NCI-H128 (cell line): ENCODE measurements at regions not wholly inside any gene's neighbourhood (a gene's known extent, or its start where the extent isn't known, plus 50 kb on each side); places are given as distances from the start of the nearest gene placed in this dataset.
"Not testable (repeated sequence)": the region's sequence is repeated elsewhere in the genome, so short reads cannot be mapped to it uniquely, and the experiment has no call there.

ENCODE experiments used
- DNase-seq: peaks from one replicate; lab custom pipeline; 2025; ENCODE audit not compliant: unreplicated experiment; lab: John Stamatoyannopoulos, UW

DNA sequence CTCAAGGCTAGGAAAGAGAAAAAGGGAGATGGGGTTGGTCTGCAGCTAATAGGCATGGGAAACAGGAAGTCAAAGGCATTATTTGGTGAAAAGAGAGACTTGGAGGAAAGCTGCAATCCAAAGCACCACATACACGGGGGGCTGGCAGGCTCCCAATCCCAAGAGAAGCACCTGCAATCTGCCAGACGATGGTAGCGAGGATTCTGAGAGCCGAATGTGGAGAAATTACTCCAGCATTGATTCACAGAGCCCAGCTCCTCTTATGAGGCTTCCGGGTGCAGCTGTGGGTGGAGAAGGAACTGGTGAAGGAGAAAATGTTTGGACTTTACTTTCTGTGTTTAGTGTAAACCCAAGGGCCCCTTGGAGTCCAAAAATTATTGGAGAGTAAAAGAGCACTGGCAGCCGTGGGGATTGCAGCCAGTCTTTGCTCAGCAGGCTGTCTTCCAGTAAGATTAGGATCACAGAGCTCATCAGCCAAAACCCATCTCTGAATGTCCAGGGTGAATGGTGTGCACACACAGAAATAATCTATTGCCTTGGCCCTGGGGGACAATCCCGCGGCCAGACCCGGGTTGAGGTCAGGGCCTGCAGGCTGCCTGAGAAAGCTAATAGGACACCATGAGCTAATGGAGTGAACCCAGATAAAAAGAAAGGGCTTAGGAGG lies 197.6 kb downstream of the KIT start:
- DNase-seq = no peak

DNA sequence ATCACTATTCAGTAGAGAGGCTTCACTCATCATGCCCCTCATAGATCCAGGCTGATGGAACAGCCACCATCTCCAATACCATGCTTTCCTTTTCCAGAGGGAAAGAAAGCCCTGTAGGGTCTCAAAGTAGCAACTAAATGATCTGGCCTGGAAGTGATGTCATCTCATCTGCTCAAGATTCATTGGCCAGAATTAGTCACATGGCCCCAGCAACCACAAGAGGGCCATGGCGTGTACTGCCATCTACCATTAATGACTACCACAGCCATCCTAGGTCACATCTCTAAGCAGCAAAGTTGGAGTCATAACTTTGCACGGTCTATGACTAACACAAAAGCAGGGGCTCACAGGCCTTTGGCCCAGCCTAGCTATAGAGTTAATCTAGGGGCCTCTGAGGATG lies 194.8 kb downstream of the KIT start:
- DNase-seq = no peak

GRCh38 chr4:54852054-54852453 lies 194.3 kb downstream of the KIT start:
- DNase-seq = no peak

DNA sequence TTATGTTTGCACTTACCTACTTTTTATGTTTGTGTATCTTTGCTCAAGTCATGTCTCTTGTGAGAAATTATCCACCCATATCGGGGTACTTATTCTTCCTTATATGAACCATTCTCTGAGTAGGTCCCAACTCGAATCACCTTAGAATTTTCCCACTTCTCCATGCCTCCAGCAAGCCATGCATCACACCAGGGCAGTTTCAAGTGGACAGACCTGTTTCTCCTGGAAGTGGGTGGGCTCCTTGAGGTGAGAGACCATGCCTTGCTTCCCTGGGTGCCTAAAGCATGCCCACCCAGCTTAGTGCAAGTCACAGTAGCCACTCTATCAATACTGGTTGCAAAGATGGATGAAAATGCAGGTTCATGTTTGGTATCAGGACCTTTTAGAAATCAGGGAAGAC lies 187.2 kb downstream of the KIT start:
- no peak for DNase-seq

DNA sequence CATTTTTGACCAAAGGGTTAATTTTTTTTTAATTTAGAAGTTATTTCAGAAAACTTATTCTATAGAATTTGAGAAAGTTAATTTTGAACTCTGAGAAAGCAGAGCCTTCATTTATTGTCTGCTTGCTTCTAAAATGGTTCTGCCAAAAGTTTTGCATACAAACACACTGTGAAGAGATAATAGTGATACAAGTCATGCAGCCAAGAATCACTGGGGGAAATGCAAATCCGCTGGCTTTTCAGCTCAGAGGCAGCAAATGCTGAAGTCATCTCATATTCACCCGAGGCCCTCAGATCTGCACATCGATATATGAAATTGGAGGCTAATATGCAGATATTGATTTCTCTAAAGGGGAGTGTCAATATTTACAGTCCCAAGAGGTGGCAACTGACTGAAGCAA lies 186.2 kb downstream of the KIT start:
- no peak for DNase-seq

- no peak for DNase-seq
Observed at GRCh38 chr4:54843106-54843505, 185.3 kb downstream of the KIT start.

- no peak for DNase-seq
Observed at GRCh38 chr4:54842656-54843055, 184.9 kb downstream of the KIT start.

GRCh38 chr4:54842226-54842625 lies 184.5 kb downstream of the KIT start:
- no peak for DNase-seq

DNA sequence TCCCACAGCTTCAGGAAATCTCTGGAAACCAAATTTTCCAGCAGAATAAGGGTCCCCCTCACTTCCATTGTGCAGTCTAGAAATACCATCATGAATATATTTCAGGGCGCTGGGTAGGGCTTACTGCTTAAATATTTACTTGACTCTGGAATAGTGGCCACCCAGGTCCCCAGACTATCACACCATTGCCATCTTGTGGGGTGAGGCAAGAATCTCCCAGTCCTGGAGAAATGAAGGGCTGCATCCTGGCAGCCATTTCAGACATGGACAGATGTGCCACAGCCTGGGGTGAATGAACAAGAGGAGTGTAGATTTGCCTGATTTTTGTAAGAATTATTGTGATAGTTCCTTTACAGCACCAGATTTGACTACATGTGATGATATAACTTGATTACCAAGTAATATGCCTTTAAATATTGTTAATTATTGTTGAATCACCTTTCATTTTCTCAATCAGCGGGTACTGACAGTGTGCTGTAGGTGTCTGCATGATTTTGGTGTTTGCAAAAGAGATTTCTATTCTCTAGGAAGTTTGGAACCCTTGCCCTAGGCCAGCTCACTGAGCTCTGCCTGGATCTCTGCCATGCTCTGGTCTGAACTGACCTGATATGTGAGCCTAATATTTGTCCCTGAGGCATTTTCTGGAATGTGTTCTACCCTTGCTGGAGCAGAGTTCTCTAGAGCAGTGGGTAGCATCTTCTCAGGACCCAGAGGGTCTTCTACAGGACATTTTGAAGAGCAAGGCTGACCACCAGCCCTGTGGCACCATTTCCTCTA lies 183.4 kb downstream of the KIT start:
- DNase-seq = no peak

GRCh38 chr4:54840430-54840829 lies 182.7 kb downstream of the KIT start:
- no peak for DNase-seq

- no peak for DNase-seq
Observed at GRCh38 chr4:54838301-54838700, 180.5 kb downstream of the KIT start.

GRCh38 chr4:54837576-54838140 lies 179.9 kb downstream of the KIT start:
- DNase-seq = no peak

- DNase-seq = not testable (repeated sequence)
Observed at GRCh38 chr4:54828361-54828760, 170.6 kb downstream of the KIT start.

DNA sequence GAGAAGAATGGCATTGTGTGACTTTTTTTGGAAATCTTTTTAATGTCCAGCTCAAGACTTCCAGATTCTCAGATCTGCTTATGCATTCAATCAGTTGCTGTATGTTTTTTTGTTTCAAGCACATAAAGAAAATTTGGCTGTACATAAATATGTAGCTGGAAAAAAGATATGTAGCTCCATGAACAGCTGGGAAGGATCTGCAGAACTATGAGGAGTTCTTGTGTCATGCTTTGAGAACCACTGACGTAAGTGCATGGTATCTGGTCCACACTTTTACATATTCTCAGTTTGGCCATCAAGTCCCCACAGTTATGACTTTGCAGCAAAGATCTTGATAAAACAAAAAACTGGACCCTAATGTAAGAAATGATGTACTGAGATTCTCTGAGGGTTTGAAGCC lies 165.9 kb downstream of the KIT start:
- no peak for DNase-seq

GRCh38 chr4:54819034-54819433 lies 161.3 kb downstream of the KIT start:
- no peak for DNase-seq

- no peak for DNase-seq
Observed at GRCh38 chr4:54818481-54818880, 160.7 kb downstream of the KIT start.

GRCh38 chr4:54813674-54814073 lies 155.9 kb downstream of the KIT start:
- no peak for DNase-seq

DNA sequence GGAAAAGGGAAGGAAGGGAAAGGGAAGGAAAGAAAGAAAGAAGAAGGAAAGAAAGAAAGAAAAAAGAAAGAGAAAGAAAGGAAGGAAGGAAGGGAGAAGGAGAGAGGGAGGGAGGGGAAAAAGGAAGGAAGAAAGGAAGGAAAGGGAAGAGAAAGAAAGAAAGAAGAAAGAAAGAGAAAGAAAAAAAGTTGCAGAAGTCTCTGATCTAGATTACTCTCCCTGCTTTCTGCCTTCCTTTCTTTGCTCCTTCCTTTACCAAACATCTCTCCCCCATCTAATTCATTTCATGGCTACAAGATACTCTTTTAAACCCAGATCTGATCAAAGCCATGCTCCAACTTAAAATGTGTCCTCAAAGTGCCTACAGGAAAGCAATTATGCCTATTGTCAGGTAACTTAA lies 148.6 kb downstream of the KIT start:
- no peak for DNase-seq

DNA sequence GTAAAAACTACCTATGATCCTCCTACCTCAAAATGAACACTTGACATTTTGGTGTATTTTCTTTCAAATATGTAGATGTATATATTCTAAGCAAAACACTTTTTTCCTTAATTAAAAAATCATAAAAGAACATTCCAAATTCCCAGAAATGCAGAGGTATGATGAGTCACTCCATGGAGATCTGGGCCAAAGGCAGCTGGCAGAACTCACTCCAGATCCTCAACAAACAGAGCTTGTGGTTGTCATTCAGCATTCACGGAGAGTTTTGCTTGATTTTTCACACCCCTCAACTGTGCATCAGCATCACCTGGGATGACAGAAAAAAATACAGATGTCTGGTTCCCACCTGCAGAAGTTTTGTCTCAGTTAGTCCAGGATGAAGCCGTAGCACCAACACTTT lies 144.6 kb downstream of the KIT start:
- no peak for DNase-seq

DNA sequence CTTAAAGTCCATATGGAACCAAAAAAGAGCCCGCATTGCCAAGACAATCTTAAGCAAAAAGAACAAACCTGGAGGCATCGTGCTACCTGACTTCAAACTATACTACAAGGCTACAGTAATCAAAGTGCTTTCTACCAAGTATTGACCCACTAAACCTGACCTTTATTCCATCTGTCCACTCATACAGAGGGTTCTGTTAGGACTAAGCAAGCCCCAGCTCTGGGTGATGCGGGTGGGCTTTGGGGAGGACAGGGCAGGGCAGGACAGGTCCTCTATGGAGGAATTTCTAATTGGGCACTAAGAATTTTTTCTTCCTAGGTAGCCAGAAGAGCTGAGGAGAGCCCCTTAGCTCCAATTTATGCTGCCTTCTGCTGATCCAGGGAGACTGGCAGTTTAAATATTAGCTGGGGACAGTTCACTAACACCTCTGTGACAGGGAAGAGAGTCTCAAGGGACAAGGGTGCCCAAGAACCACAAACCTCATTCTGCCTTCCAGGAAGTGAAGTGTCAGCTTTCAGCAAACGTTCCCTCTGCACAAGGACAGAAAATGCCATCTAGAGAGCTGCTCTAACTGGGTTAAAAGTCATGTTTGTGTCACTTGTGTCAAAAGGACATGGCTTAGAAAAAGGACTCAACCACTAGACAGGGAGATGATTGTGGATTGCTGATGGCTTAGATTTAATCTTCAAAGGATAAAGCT lies 143.2 kb downstream of the KIT start:
- no peak for DNase-seq

DNA sequence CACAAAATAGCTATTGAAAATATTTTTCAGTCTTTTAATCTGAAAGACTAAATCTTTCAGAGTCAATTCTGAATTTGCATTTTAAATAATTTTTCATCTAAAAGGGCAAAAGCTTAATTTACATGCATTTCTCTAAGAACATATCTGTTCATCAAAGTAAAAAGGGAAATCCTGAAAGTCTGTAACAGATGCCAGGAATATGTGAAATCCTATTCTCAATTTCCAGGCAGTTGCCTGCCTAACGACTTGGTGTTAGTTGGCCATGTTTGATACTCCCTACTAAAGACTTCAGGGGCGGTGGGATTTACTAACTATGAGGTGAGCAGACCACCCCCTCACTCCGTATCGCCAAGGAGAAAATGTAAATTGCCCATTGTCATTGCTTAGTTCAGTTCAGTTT lies 136.8 kb downstream of the KIT start:
- DNase-seq = no peak

- DNase-seq = no peak
Observed at GRCh38 chr4:54793856-54794422, 136.2 kb downstream of the KIT start.
